GM18861 (cell line): ENCODE measurements at regions not wholly inside any gene's neighbourhood (a gene's known extent, or its start where the extent isn't known, plus 50 kb on each side); places are given as distances from the start of the nearest gene placed in this dataset.
"Not testable (repeated sequence)": the region's sequence is repeated elsewhere in the genome, so short reads cannot be mapped to it uniquely, and the experiment has no call there.

Source experiments
- ATAC-seq: cut with Tn5 transposase; IDR thresholded peaks from one replicate; pipeline ENCODE4 v1.9.1; 2021; ENCODE audit not compliant: unreplicated experiment

GRCh38 chr7:121623130-121623872 lies 227.2 kb upstream of the FAM3C start:
- no peak for ATAC-seq

- ATAC-seq: no peak
Measured at GRCh38 chr7:121621937-121622336, 225.8 kb upstream of the FAM3C start.

- no peak for ATAC-seq
Measured at GRCh38 chr7:121620953-121621606, 225.0 kb upstream of the FAM3C start.

GRCh38 chr7:121620206-121620605 lies 224.1 kb upstream of the FAM3C start:
- ATAC-seq: no peak

- ATAC-seq: no peak
Measured at GRCh38 chr7:121618182-121618581, 222.1 kb upstream of the FAM3C start.

GRCh38 chr7:121610243-121610642 lies 214.1 kb upstream of the FAM3C start:
- no peak for ATAC-seq

- ATAC-seq: no peak
Measured at GRCh38 chr7:121609208-121609607, 213.1 kb upstream of the FAM3C start.

- no peak for ATAC-seq
Measured at GRCh38 chr7:121608785-121609184, 212.7 kb upstream of the FAM3C start.

- not testable (repeated sequence) for ATAC-seq
Measured at GRCh38 chr7:121608183-121608582, 212.1 kb upstream of the FAM3C start.

- ATAC-seq: no peak
Measured at GRCh38 chr7:121605317-121605680, 209.2 kb upstream of the FAM3C start.

- no peak for ATAC-seq
Measured at GRCh38 chr7:121604627-121605316, 208.7 kb upstream of the FAM3C start.

- ATAC-seq: no peak
Measured at GRCh38 chr7:121603886-121604285, 207.8 kb upstream of the FAM3C start.

GRCh38 chr7:121599887-121600286 lies 203.8 kb upstream of the FAM3C start:
- ATAC-seq: no peak

GRCh38 chr7:121595758-121596696 lies 199.9 kb upstream of the FAM3C start:
- ATAC-seq: no peak

- no peak for ATAC-seq
Measured at GRCh38 chr7:121591926-121592325, 195.8 kb upstream of the FAM3C start.

GRCh38 chr7:121587435-121587834 lies 191.3 kb upstream of the FAM3C start:
- no peak for ATAC-seq

GRCh38 chr7:121582258-121582657 lies 186.2 kb upstream of the FAM3C start:
- no peak for ATAC-seq

GRCh38 chr7:121579639-121580038 lies 183.5 kb upstream of the FAM3C start:
- no peak for ATAC-seq

- no peak for ATAC-seq
Measured at GRCh38 chr7:121578669-121579068, 182.6 kb upstream of the FAM3C start.

GRCh38 chr7:121576148-121576917 lies 180.2 kb upstream of the FAM3C start:
- no peak for ATAC-seq
